Common myeloid progenitor, CD34-positive (primary cell): ENCODE measurements at regions not wholly inside any gene's neighbourhood (a gene's known extent, or its start where the extent isn't known, plus 50 kb on each side); places are given as distances from the start of the nearest gene placed in this dataset.

Source experiments
- CTCF ChIA-PET: fragments of 350-600 bp; sonication (Branson Sonifier 250); formaldehyde crosslinking; loops from one replicate; lab custom pipeline; 2021; ENCODE audit warnings: antibody characterized with exemption; lab: Charles Lee
- POLR2A ChIA-PET: fragments of 350-600 bp; sonication (Branson Sonifier 250); formaldehyde crosslinking; loops from one replicate; lab custom pipeline; 2021; ENCODE audit warnings: antibody characterized with exemption; lab: Charles Lee
- DNase-seq, 3 donors: peaks; one replicate each; pipeline versions ENCODE4 v3.0.0 to v3.0.0-alpha.2; 2013
- H3K27ac ChIP-seq, 2 experiments: 1 replicate in 1 of 2; 2 replicates in 1 of 2; pipeline ENCODE4 v1.7.0; 2013; ENCODE audit warnings: inconsistent platforms in 2 of 2, low read length in 2 of 2, mild to moderate bottlenecking in 2 of 2, low read depth in 1 of 2, moderate library complexity in 1 of 2; ENCODE audit not compliant: severe bottlenecking in 2 of 2, insufficient read depth in 1 of 2, poor library complexity in 1 of 2
- H3K27me3 ChIP-seq, 5 experiments: replicated peaks in 2 of 5; 1 replicate in 3 of 5; 2 replicates in 2 of 5; pipeline versions ENCODE4 v1.6.1 to v1.7.0; 2013; ENCODE audit warnings: low read length in 4 of 5, mild to moderate bottlenecking in 2 of 5, moderate library complexity in 2 of 5, inconsistent platforms in 1 of 5; ENCODE audit not compliant: insufficient read depth in 5 of 5, control insufficient read depth in 4 of 5
- H3K36me3 ChIP-seq, 4 experiments: 1 replicate in 2 of 4; 2 replicates in 2 of 4; pipeline versions ENCODE4 v1.6.1 to v1.7.0; 2013; ENCODE audit warnings: low read length in 3 of 4, control low read depth in 1 of 4, mild to moderate bottlenecking in 1 of 4; ENCODE audit not compliant: control insufficient read depth in 4 of 4, insufficient read depth in 4 of 4
- H3K4me1 ChIP-seq, 4 experiments: 1 replicate in 3 of 4; 2 replicates in 1 of 4; pipeline versions ENCODE4 v1.6.1 to v1.7.1; 2013; ENCODE audit warnings: low read length in 3 of 4, mild to moderate bottlenecking in 3 of 4, control low read depth in 1 of 4, inconsistent platforms in 1 of 4, moderate library complexity in 1 of 4; ENCODE audit not compliant: control insufficient read depth in 4 of 4, insufficient read depth in 4 of 4; ENCODE audit errors: control extremely low read depth in 1 of 4
- H3K4me3 ChIP-seq, 7 experiments: 1 replicate in 4 of 7; 2 replicates in 3 of 7; pipeline versions ENCODE4 v1.5.1 to v1.7.0; 2013; ENCODE audit warnings: mild to moderate bottlenecking in 7 of 7, low read length in 6 of 7, moderate library complexity in 6 of 7, inconsistent platforms in 2 of 7, low read depth in 2 of 7, control low read depth in 1 of 7; ENCODE audit not compliant: insufficient read depth in 4 of 7, control insufficient read depth in 1 of 7; ENCODE audit errors: extremely low read depth in 1 of 7
- H3K9me3 ChIP-seq, 5 experiments: 1 replicate in 4 of 5; 2 replicates in 1 of 5; pipeline versions ENCODE4 v1.6.1 to v1.7.1; 2013; ENCODE audit warnings: low read length in 4 of 5, mild to moderate bottlenecking in 2 of 5, inconsistent platforms in 1 of 5, low read depth in 1 of 5, moderate library complexity in 1 of 5; ENCODE audit not compliant: control insufficient read depth in 4 of 5, insufficient read depth in 2 of 5; ENCODE audit errors: control extremely low read depth in 1 of 5
- WGBS: methylation state at CpG from one replicate; pipeline ENCODE4 v1.1.5; 2013; ENCODE audit not compliant: insufficient coverage; 5-methylcytosine and 5-hydroxymethylcytosine counted together

DNA sequence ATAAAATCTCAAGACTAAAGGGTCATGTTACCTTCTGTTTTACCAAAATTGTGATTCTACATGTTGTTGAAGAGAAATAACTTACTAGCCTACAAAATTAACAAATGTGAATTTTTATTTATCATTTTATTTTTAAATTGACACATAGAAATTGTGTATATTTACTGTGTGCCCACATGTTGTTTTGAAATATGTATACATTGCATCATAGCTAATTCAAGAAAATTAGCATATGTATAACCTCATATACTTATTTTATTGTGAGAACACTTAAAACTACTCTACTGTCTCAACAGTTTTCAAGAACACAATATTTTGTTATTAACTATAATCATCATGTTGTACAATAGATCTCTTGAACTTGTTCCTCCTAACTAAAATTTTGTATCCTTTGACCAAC is 177.8 kb downstream of the EPM2A start:
- Histone ChIP-seq H3K27ac (no peak overlapping the region), H3K36me3 (no peaks in the 10 kb centered on the region), H3K4me3 (no peak overlapping the region), H3K9me3 (no peaks in the 10 kb centered on the region), H3K4me1 (no peaks in the 10 kb centered on the region), H3K27me3 (no peaks in the 10 kb centered on the region)
- POLR2A ChIA-PET: no interaction called here
- CTCF ChIA-PET: no interaction called here
- no peak for DNase-seq

DNA sequence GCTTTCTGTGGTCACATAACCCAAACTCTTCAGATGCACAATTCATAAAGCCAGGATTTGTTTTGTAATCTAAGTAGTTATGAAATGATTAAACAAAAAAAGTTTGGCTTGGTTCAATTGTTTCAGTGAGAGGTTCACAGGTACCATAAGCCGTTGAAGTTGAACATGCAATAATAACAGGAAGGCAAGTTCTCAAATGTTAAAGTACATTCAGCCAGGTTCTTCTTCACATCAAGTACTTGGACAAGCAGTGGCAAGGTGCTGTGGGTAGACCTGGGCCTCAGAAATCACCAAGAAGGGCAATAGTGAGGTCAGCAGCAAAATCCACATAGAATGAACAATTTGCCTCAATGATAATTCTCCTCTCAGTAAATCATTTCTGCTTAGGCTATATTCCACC is 175.5 kb downstream of the EPM2A start:
- 100% methylated on average over 1 of the region's 1 CpG for WGBS
- H3K36me3 ChIP-seq: no peaks in the 10 kb centered on the region
- H3K4me1 ChIP-seq: no peaks in the 10 kb centered on the region
- H3K4me3 ChIP-seq: no peak overlapping the region
- no peaks in the 10 kb centered on the region for H3K9me3 ChIP-seq
- POLR2A ChIA-PET: no interaction called here
- H3K27ac ChIP-seq: no peak overlapping the region
- CTCF ChIA-PET: no interaction called here
- DNase-seq: no peak
- no peaks in the 10 kb centered on the region for H3K27me3 ChIP-seq

DNA sequence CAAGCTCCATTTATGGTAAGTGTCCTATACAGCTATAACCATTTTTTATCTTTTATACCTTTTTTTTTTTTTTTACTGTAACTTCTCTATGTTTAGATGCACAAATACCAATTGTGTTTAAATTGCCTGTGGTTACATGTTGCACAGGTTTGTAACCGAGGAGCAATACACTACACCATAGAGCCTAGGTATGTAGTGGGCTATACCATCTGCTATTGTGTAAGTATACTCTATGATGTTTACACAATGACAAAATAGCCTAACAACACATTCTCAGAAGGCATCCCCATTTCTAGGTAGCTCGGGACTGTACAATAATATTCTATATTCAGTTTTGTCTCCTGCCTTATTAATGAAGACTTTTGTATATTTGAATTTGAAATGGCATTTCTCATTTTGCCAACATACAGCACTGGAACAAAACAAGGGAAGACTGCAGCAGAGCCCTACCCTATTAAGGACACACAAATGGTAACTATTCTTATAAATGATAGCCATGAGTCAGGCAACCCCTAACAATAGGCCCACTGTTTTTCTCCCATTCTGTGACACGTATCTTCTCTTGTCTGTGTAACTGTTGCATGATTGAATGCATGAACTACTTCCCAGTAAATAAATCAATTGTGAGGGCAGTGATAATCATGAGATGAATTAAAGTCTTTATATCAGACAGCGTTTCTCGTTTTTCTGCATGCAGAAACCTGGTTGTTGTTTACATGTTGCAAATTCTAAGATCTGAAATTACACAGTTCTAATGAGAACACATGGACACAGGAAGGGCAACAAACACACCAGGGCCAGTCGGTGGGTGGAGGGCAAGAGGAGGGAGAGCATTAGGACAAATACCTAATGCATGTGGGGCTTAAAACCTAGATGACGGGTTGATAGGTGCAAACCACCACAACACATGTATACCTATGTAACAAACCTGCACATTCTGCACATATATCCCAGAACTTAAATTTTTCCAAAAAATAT is 173.9 kb downstream of the EPM2A start:
- H3K27ac ChIP-seq: no peak overlapping the region
- H3K27me3 ChIP-seq: no peaks in the 10 kb centered on the region
- H3K36me3 ChIP-seq: no peaks in the 10 kb centered on the region
- ChIA-PET CTCF (no interaction called here), POLR2A (no interaction called here)
- H3K4me1 ChIP-seq: no peaks in the 10 kb centered on the region
- no peak for DNase-seq
- no peaks in the 10 kb centered on the region for H3K9me3 ChIP-seq
- H3K4me3 ChIP-seq: no peak overlapping the region
- WGBS: 100% methylated on average over 1 of the region's 7 CpGs

DNA sequence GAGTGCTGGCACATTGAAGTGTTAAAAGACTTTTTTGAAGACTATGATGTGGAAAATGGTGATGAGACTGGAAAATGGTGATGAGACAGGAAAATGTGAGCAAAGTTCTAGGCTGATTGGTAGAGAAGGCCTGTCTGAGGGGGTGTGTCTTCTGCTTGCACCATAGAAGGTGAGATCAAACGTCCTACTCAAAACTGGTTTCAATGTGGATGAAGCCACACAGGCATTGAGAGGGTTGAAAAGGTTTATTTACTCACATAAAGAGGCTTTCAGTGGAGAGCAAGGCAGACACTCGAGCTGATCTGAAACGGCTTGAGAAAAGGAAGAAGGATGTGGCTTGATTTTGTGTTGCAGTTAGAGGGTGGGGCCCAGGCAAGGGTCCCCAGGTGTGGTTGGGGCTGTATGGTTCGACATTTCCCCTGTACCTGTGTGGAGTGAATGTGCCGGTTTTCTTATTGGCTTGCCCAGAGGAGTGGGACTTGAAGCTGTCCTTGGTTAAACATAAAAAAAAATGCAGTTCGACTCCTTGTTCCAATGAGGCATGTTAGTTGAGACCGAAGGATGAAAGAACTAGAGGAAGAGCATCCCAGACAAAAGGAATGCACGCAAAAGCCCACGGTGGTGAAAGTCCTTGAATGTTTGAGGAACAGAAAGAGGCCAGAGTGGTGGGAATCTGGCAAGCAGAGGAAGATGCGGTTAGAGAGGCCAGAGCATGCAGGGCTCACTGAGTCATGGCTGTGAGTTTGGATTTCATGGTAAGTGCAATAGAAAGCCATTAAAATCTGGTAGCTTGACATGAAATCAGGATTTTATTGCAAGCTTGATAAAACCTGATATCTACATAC is 172.3 kb downstream of the EPM2A start:
- Histone ChIP-seq H3K27me3 (no peaks in the 10 kb centered on the region), H3K27ac (no peak overlapping the region), H3K4me3 (no peak overlapping the region), H3K36me3 (no peaks in the 10 kb centered on the region), H3K9me3 (no peaks in the 10 kb centered on the region), H3K4me1 (no peaks in the 10 kb centered on the region)
- 87% methylated on average over 10 of the region's 10 CpGs for WGBS
- POLR2A ChIA-PET: no interaction called here
- CTCF ChIA-PET: no interaction called here
- no peak for DNase-seq

DNA sequence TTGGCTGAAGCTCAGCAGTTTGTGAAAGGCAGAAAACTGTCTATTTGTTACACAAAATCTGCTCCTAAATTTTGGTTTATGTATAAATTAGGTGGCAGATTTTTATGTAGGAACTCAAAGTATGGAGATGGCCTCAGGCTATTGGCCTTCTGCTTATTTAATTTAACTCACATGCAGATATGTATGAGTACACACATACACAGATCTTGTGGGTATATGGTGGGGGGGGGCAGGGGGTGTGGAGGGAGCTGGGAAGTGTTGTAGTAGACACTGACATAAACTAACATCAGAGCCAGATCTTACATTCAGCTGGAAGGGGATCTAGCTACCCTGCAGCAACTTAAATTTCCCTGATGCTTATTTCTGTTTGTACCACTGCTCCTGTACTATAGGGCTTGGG is 170.8 kb downstream of the EPM2A start:
- no peaks in the 10 kb centered on the region for H3K9me3 ChIP-seq
- ChIA-PET CTCF (no interaction called here), POLR2A (no interaction called here)
- no peak overlapping the region for H3K4me3 ChIP-seq
- H3K27ac ChIP-seq: no peak overlapping the region
- no peaks in the 10 kb centered on the region for H3K27me3 ChIP-seq
- DNase-seq: no peak
- H3K4me1 ChIP-seq: no peaks in the 10 kb centered on the region
- H3K36me3 ChIP-seq: no peaks in the 10 kb centered on the region

DNA sequence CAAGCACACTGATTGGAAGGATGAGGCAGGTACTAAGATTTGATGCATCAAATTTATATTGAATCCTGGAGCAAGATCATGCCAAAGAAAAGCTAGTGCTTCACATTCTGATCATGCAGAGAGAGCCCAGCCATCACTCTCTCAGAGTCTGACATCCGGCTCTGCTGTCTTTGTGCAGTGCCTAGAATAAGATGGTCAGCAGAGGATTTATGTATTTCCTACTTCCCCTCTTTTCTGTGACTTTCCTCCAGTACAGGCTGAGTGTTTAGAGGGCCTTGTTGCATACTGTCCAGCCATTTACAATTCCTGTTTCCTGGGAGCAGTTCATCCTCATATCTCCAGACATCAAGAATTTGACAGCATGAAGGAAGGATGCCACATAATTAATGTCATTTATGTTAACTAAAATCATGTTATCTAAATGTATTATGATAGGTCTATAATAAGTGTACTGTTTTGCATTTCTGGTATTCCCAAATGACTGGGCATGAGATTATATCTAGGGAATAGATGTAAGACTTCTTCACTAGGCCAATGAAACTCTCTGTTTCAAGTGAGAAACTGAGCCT is 167.6 kb downstream of the EPM2A start:
- no peaks in the 10 kb centered on the region for H3K4me1 ChIP-seq
- H3K4me3 ChIP-seq: no peak overlapping the region
- ChIA-PET POLR2A (interaction anchor here (0.6 kb wide), 1 partner anchor 279 kb away, joined by 3 read pairs; no protein-coding TSS in a partner anchor), CTCF (no interaction called here)
- no peaks in the 10 kb centered on the region for H3K36me3 ChIP-seq
- 100% methylated on average over 1 of the region's 1 CpG for WGBS
- no peaks in the 10 kb centered on the region for H3K27me3 ChIP-seq
- no peaks in the 10 kb centered on the region for H3K9me3 ChIP-seq
- no peak overlapping the region for H3K27ac ChIP-seq
- DNase-seq: no peak

DNA sequence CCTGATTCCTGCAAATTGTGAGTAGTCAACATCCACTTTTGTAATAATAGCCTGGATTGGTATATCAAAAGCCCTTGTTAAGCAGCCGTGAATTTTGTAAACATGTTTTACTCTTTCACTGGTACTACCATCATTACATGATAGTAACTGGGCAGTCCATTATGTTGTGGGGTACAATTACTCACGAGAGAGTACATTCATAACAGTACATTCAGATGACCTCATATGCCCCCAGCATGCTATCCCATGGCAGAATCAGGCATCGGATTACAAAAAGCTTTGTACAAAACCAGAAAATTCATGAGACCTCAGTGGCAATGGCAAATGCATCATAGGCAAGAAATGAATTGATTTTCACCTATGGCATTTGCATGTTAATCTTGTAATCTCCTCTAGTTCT is 166.2 kb downstream of the EPM2A start:
- ChIA-PET CTCF (no interaction called here), POLR2A (no interaction called here)
- Histone ChIP-seq H3K9me3 (peaks cover 0 to 6% (median 0%) of the 10 kb centered on the region in 5 experiments), H3K27ac (no peak overlapping the region), H3K4me3 (no peak overlapping the region), H3K36me3 (no peaks in the 10 kb centered on the region), H3K4me1 (no peaks in the 10 kb centered on the region), H3K27me3 (no peaks in the 10 kb centered on the region)
- DNase-seq: no peak
- WGBS: 100% methylated on average over 1 of the region's 3 CpGs
